A549 (cell line): ENCODE measurements at regions not wholly inside any gene's neighbourhood (a gene's known extent, or its start where the extent isn't known, plus 50 kb on each side); places are given as distances from the start of the nearest gene placed in this dataset.

Experiments used
- CHD4 ChIP-seq: fragments of 200-600 bp; sonication (generic); IDR thresholded peaks from 2 replicates; pipeline ENCODE4 v1.6.1; 2016; ENCODE audit warnings: antibody characterized with exemption, mild to moderate bottlenecking, borderline replicate concordance
- EHMT2 ChIP-seq: fragments of 200-600 bp; sonication (generic); IDR thresholded peaks from 2 replicates; pipeline ENCODE4 v1.6.1; 2016; ENCODE audit warnings: antibody characterized with exemption, low read depth, mild to moderate bottlenecking, moderate library complexity
- EP300 ChIP-seq, 2 experiments: fragments of >200 bp; sonication (Bioruptor Twin); formaldehyde crosslinking; IDR thresholded peaks; 2 replicates in 1 of 2; 3 replicates in 1 of 2; pipeline ENCODE4 v1.6.1; 2016 to 2017
- ESRRA ChIP-seq: fragments of 150-350 bp; IDR thresholded peaks from 2 replicates; pipeline ENCODE4 v1.6.1; 2014; ENCODE audit warnings: mild to moderate bottlenecking, low read length, borderline replicate concordance
- JUNB ChIP-seq: fragments of >200 bp; sonication (Bioruptor Twin); formaldehyde crosslinking; IDR thresholded peaks from 2 replicates; pipeline ENCODE4 v1.6.1; 2016
- MAFK ChIP-seq: fragments of 450-650 bp; IDR thresholded peaks from 2 replicates; pipeline ENCODE4 v1.6.1; 2014; ENCODE audit not compliant: partially characterized antibody
- MYC ChIP-seq: IDR thresholded peaks from 2 replicates; pipeline ENCODE4 v1.6.1; 2012; ENCODE audit warnings: mild to moderate bottlenecking, inconsistent platforms, low read length, improper control_type of control experiment, borderline replicate concordance
- NFE2L2 ChIP-seq: fragments of 150-350 bp; conservative IDR thresholded peaks from 2 replicates; pipeline ENCODE4 v1.6.1; 2014; ENCODE audit warnings: low read length
- NPAS2 ChIP-seq: fragments of 250-450 bp; sonication (Bioruptor Pico); IDR thresholded peaks from 2 replicates; pipeline ENCODE4 v1.8.0; 2022; ENCODE audit warnings: mild to moderate bottlenecking, moderate library complexity, borderline replicate concordance
- POLR2A ChIP-seq: IDR thresholded peaks from 2 replicates; pipeline ENCODE4 v1.6.1; 2012; ENCODE audit warnings: mild to moderate bottlenecking, low read length
- SREBF2 ChIP-seq: fragments of 450-650 bp; IDR thresholded peaks from 2 replicates; pipeline ENCODE4 v1.6.1; 2014; ENCODE audit warnings: mild to moderate bottlenecking, moderate library complexity
- TF ChIP-seq, protein P1 (sequence below): IDR thresholded peaks from 2 replicates; pipeline ENCODE4 v1.6.1; 2012; ENCODE audit warnings: low read depth, borderline replicate concordance
- TF ChIP-seq, protein P2 (sequence below): fragments of >200 bp; sonication (Bioruptor Twin); formaldehyde crosslinking; IDR thresholded peaks from 3 replicates; pipeline ENCODE4 v1.5.1; 2016

DNA sequence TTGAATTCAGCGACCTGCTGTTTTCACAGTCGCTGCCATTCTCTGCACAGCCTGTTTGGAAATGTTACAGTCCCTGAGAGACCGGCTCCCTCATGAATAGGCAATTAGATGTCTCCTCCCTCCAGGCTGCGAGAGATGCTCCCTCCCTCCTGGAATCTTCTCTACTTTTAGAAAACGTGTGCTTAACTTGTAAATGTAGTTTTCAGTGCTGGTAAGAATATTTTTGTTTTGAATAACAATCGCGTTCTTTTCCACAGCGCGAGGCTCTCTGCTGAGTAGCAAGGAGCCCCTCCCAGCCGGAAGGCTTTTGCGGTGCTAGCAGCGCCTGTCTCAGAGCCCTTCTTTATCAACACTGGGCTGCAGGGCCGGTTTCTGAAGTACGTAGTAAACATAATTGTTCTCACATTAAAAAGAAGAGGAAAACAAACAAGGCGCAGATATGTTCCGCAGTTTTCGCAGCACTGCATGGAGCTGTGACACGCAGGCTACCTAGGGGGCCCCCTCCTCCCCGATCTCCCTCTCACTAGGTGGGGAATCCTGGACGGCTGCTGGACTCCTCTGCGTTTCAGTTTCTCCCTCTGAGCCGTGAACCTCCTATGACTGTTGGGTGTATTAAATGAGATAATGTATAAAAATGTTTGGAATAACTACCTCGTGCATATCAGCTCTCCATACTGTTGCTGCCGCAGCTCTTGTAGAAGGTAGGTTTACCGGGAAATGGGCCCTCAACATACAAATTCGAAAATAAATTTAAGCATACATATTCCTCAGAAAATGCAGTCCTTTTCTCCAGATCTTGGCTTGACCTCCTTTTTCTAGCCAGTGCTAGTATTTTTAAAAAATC lies 79.0 kb upstream of the SPACA1 start:
- TF ChIP-seq JUNB, result no peak
- no peak for TF ChIP-seq SREBF2
- TF ChIP-seq, protein P1, sequence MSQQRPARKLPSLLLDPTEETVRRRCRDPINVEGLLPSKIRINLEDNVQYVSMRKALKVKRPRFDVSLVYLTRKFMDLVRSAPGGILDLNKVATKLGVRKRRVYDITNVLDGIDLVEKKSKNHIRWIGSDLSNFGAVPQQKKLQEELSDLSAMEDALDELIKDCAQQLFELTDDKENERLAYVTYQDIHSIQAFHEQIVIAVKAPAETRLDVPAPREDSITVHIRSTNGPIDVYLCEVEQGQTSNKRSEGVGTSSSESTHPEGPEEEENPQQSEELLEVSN, result no peak
- no peak for TF ChIP-seq ESRRA
- TF ChIP-seq, protein P2, sequence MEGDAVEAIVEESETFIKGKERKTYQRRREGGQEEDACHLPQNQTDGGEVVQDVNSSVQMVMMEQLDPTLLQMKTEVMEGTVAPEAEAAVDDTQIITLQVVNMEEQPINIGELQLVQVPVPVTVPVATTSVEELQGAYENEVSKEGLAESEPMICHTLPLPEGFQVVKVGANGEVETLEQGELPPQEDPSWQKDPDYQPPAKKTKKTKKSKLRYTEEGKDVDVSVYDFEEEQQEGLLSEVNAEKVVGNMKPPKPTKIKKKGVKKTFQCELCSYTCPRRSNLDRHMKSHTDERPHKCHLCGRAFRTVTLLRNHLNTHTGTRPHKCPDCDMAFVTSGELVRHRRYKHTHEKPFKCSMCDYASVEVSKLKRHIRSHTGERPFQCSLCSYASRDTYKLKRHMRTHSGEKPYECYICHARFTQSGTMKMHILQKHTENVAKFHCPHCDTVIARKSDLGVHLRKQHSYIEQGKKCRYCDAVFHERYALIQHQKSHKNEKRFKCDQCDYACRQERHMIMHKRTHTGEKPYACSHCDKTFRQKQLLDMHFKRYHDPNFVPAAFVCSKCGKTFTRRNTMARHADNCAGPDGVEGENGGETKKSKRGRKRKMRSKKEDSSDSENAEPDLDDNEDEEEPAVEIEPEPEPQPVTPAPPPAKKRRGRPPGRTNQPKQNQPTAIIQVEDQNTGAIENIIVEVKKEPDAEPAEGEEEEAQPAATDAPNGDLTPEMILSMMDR, result 0 out of 3 replicates have a peak, but pooled peaks have one; percentile 13
- TF ChIP-seq CHD4, result no peak
- no peak for TF ChIP-seq MAFK
- no peak for TF ChIP-seq EP300 (IDR thresholded peaks at IDR 0.05)
- TF ChIP-seq NFE2L2, result no peak
- TF ChIP-seq NPAS2 (CRISPR knock-in tag), result no peak
- no peak for TF ChIP-seq MYC
- no peak for TF ChIP-seq POLR2A
- TF ChIP-seq EHMT2, result no peak
